K562 (cell line): ENCODE measurements at regions not wholly inside any gene's neighbourhood (a gene's known extent, or its start where the extent isn't known, plus 50 kb on each side); places are given as distances from the start of the nearest gene placed in this dataset.

Experiments
- FOS ChIP-seq: IDR thresholded peaks from 3 replicates; pipeline ENCODE4 v1.6.1; 2011; ENCODE audit not compliant: insufficient read length; ENCODE audit errors: extremely low read depth
- FOXA1 ChIP-seq: fragments of 450-650 bp; IDR thresholded peaks from 2 replicates; pipeline ENCODE4 v1.6.1; 2016; ENCODE audit warnings: mild to moderate bottlenecking, borderline replicate concordance
- HNRNPUL1 ChIP-seq: fragments of 200-400 bp; formaldehyde crosslinking; IDR thresholded peaks from 2 replicates; pipeline ENCODE4 v1.6.1; 2017; ENCODE audit warnings: low read length
- TF ChIP-seq, protein P1 (sequence below): sonication (generic); formaldehyde crosslinking; IDR thresholded peaks from 2 replicates; pipeline ENCODE4 v1.8.1; 2023; ENCODE audit warnings: mild to moderate bottlenecking, missing genetic modification reagents
- TF ChIP-seq, protein P2 (sequence below): fragments of 200-600 bp; sonication (generic); IDR thresholded peaks from one replicate; pipeline ENCODE4 v1.6.1; 2012; ENCODE audit warnings: mild to moderate bottlenecking, low read depth, low read length, inconsistent platforms

GRCh38 chr11:110971140-110971539 is 258.9 kb upstream of the ARHGAP20 start:
- TF ChIP-seq, protein P1, sequence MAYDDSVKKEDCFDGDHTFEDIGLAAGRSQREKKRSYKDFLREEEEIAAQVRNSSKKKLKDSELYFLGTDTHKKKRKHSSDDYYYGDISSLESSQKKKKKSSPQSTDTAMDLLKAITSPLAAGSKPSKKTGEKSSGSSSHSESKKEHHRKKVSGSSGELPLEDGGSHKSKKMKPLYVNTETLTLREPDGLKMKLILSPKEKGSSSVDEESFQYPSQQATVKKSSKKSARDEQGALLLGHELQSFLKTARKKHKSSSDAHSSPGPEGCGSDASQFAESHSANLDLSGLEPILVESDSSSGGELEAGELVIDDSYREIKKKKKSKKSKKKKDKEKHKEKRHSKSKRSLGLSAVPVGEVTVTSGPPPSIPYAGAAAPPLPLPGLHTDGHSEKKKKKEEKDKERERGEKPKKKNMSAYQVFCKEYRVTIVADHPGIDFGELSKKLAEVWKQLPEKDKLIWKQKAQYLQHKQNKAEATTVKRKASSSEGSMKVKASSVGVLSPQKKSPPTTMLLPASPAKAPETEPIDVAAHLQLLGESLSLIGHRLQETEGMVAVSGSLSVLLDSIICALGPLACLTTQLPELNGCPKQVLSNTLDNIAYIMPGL (CRISPR knock-in tag) = no peak
- TF ChIP-seq FOXA1 (no peak), FOS (no peak), HNRNPUL1 (no peak)
- TF ChIP-seq, protein P2, sequence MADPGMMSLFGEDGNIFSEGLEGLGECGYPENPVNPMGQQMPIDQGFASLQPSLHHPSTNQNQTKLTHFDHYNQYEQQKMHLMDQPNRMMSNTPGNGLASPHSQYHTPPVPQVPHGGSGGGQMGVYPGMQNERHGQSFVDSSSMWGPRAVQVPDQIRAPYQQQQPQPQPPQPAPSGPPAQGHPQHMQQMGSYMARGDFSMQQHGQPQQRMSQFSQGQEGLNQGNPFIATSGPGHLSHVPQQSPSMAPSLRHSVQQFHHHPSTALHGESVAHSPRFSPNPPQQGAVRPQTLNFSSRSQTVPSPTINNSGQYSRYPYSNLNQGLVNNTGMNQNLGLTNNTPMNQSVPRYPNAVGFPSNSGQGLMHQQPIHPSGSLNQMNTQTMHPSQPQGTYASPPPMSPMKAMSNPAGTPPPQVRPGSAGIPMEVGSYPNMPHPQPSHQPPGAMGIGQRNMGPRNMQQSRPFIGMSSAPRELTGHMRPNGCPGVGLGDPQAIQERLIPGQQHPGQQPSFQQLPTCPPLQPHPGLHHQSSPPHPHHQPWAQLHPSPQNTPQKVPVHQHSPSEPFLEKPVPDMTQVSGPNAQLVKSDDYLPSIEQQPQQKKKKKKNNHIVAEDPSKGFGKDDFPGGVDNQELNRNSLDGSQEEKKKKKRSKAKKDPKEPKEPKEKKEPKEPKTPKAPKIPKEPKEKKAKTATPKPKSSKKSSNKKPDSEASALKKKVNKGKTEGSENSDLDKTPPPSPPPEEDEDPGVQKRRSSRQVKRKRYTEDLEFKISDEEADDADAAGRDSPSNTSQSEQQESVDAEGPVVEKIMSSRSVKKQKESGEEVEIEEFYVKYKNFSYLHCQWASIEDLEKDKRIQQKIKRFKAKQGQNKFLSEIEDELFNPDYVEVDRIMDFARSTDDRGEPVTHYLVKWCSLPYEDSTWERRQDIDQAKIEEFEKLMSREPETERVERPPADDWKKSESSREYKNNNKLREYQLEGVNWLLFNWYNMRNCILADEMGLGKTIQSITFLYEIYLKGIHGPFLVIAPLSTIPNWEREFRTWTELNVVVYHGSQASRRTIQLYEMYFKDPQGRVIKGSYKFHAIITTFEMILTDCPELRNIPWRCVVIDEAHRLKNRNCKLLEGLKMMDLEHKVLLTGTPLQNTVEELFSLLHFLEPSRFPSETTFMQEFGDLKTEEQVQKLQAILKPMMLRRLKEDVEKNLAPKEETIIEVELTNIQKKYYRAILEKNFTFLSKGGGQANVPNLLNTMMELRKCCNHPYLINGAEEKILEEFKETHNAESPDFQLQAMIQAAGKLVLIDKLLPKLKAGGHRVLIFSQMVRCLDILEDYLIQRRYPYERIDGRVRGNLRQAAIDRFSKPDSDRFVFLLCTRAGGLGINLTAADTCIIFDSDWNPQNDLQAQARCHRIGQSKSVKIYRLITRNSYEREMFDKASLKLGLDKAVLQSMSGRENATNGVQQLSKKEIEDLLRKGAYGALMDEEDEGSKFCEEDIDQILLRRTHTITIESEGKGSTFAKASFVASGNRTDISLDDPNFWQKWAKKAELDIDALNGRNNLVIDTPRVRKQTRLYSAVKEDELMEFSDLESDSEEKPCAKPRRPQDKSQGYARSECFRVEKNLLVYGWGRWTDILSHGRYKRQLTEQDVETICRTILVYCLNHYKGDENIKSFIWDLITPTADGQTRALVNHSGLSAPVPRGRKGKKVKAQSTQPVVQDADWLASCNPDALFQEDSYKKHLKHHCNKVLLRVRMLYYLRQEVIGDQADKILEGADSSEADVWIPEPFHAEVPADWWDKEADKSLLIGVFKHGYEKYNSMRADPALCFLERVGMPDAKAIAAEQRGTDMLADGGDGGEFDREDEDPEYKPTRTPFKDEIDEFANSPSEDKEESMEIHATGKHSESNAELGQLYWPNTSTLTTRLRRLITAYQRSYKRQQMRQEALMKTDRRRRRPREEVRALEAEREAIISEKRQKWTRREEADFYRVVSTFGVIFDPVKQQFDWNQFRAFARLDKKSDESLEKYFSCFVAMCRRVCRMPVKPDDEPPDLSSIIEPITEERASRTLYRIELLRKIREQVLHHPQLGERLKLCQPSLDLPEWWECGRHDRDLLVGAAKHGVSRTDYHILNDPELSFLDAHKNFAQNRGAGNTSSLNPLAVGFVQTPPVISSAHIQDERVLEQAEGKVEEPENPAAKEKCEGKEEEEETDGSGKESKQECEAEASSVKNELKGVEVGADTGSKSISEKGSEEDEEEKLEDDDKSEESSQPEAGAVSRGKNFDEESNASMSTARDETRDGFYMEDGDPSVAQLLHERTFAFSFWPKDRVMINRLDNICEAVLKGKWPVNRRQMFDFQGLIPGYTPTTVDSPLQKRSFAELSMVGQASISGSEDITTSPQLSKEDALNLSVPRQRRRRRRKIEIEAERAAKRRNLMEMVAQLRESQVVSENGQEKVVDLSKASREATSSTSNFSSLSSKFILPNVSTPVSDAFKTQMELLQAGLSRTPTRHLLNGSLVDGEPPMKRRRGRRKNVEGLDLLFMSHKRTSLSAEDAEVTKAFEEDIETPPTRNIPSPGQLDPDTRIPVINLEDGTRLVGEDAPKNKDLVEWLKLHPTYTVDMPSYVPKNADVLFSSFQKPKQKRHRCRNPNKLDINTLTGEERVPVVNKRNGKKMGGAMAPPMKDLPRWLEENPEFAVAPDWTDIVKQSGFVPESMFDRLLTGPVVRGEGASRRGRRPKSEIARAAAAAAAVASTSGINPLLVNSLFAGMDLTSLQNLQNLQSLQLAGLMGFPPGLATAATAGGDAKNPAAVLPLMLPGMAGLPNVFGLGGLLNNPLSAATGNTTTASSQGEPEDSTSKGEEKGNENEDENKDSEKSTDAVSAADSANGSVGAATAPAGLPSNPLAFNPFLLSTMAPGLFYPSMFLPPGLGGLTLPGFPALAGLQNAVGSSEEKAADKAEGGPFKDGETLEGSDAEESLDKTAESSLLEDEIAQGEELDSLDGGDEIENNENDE = no peak
